Activated CD4-positive, alpha-beta T cell treated with anti-CD3 and anti-CD28 coated beads, Interleukin-2, amount 10 ng/mL, durations not matched to agents 7 days and 5 days (primary cell): ENCODE measurements at regions not wholly inside any gene's neighbourhood (a gene's known extent, or its start where the extent isn't known, plus 50 kb on each side); places are given as distances from the start of the nearest gene placed in this dataset.
"Not testable (repeated sequence)": the region's sequence is repeated elsewhere in the genome, so short reads cannot be mapped to it uniquely, and the experiment has no call there.

Experiments
- CTCF ChIA-PET: fragments of 350-600 bp; sonication (Branson Sonifier 250); formaldehyde crosslinking; loops from one replicate; lab custom pipeline; 2021; ENCODE audit warnings: antibody characterized with exemption; lab: Charles Lee
- POLR2A ChIA-PET: fragments of 350-600 bp; sonication (Branson Sonifier 250); formaldehyde crosslinking; loops from one replicate; lab custom pipeline; 2021; ENCODE audit warnings: antibody characterized with exemption; lab: Charles Lee
- DNase-seq: peaks from one replicate; pipeline ENCODE4 v3.0.0-alpha.2; 2020
- H3K27ac Mint-ChIP-seq: one replicate; pipeline ENCODE4 v1.8.0; 2021; ENCODE audit warnings: mild to moderate bottlenecking, moderate library complexity, mixed read lengths
- H3K27me3 Mint-ChIP-seq: one replicate; pipeline ENCODE4 v1.8.0; 2021; ENCODE audit warnings: mixed read lengths
- H3K36me3 Mint-ChIP-seq: one replicate; pipeline ENCODE4 v1.8.0; 2021; ENCODE audit warnings: low read depth, mixed read lengths
- H3K4me1 Mint-ChIP-seq: one replicate; pipeline ENCODE4 v1.8.0; 2021; ENCODE audit warnings: mixed read lengths
- H3K4me3 Mint-ChIP-seq: one replicate; pipeline ENCODE4 v1.8.0; 2021; ENCODE audit warnings: mild to moderate bottlenecking, moderate library complexity, mixed read lengths
- H3K9me3 Mint-ChIP-seq: one replicate; pipeline ENCODE4 v1.8.0; 2021; ENCODE audit warnings: mixed read lengths

GRCh38 chr11:122207505-122207904, 91.5 kb upstream of the BLID start:
- POLR2A ChIA-PET, result no interaction called here
- H3K36me3 Mint-ChIP-seq, result no peaks in the 10 kb centered on the region
- H3K27me3 Mint-ChIP-seq, result peaks cover 10% of the 10 kb centered on the region
- H3K27ac Mint-ChIP-seq, result no peak overlapping the region
- no peak for DNase-seq
- no peaks in the 10 kb centered on the region for H3K4me1 Mint-ChIP-seq
- CTCF ChIA-PET, result no interaction called here
- no peaks in the 10 kb centered on the region for H3K9me3 Mint-ChIP-seq
- no peak overlapping the region for H3K4me3 Mint-ChIP-seq

GRCh38 chr11:122205036-122205435, 89.0 kb upstream of the BLID start:
- peaks cover 7% of the 10 kb centered on the region for H3K27me3 Mint-ChIP-seq
- no peaks in the 10 kb centered on the region for H3K4me1 Mint-ChIP-seq
- POLR2A ChIA-PET, result no interaction called here
- H3K4me3 Mint-ChIP-seq, result no peak overlapping the region
- H3K9me3 Mint-ChIP-seq, result no peaks in the 10 kb centered on the region
- no peak for DNase-seq
- CTCF ChIA-PET, result no interaction called here
- no peaks in the 10 kb centered on the region for H3K36me3 Mint-ChIP-seq
- no peak overlapping the region for H3K27ac Mint-ChIP-seq

- CTCF ChIA-PET, result interaction anchor here (0.8 kb wide), 1 partner anchor 301 kb away, joined by 3 read pairs; no protein-coding TSS in a partner anchor
- no peaks in the 10 kb centered on the region for H3K4me1 Mint-ChIP-seq
- H3K27me3 Mint-ChIP-seq, result peaks cover 6% of the 10 kb centered on the region
Measured at GRCh38 chr11:122204206-122204605, 88.2 kb upstream of the BLID start.

GRCh38 chr11:122202951-122203456, 87.0 kb upstream of the BLID start:
- Mint-ChIP-seq H3K4me1 (no peaks in the 10 kb centered on the region), H3K9me3 (no peaks in the 10 kb centered on the region), H3K27me3 (peaks cover 4% of the 10 kb centered on the region), H3K4me3 (no peak overlapping the region), H3K27ac (no peak overlapping the region), H3K36me3 (no peaks in the 10 kb centered on the region)
- DNase-seq, result peak; percentile 45
- ChIA-PET CTCF (interaction anchor here (1.3 to 1.9 kb wide), 2 partner anchors 13 to 547 kb away, joined by 5 read pairs; no protein-coding TSS in a partner anchor), POLR2A (no interaction called here)

More at GRCh38 chr11:122204206-122204605, 88.2 kb upstream of the BLID start:
- H3K4me3 Mint-ChIP-seq, result no peak overlapping the region
- H3K36me3 Mint-ChIP-seq, result no peaks in the 10 kb centered on the region
- no peak overlapping the region for H3K27ac Mint-ChIP-seq
- no peak for DNase-seq
- no peaks in the 10 kb centered on the region for H3K9me3 Mint-ChIP-seq
- POLR2A ChIA-PET, result no interaction called here

- POLR2A ChIA-PET, result no interaction called here
Measured at GRCh38 chr11:122202161-122202950, 86.3 kb upstream of the BLID start.

GRCh38 chr11:122201106-122201505, 85.1 kb upstream of the BLID start:
- H3K4me3 Mint-ChIP-seq, result no peak overlapping the region
- H3K36me3 Mint-ChIP-seq, result no peaks in the 10 kb centered on the region
- no peaks in the 10 kb centered on the region for H3K4me1 Mint-ChIP-seq
- H3K27me3 Mint-ChIP-seq, result peaks cover 7% of the 10 kb centered on the region
- H3K9me3 Mint-ChIP-seq, result no peaks in the 10 kb centered on the region
- no peak for DNase-seq
- H3K27ac Mint-ChIP-seq, result no peak overlapping the region
- ChIA-PET POLR2A (no interaction called here), CTCF (no interaction called here)

More at GRCh38 chr11:122202161-122202950, 86.3 kb upstream of the BLID start:
- Mint-ChIP-seq H3K27me3 (peaks cover 7% of the 10 kb centered on the region), H3K4me1 (no peaks in the 10 kb centered on the region), H3K36me3 (no peaks in the 10 kb centered on the region), H3K4me3 (no peak overlapping the region), H3K27ac (no peak overlapping the region), H3K9me3 (no peaks in the 10 kb centered on the region)
- no peak for DNase-seq
- CTCF ChIA-PET, result interaction anchor here (1.3 to 1.9 kb wide), 2 partner anchors 14 to 546 kb away, joined by 5 read pairs; no protein-coding TSS in a partner anchor

- ChIA-PET CTCF (interaction anchor here (0.6 kb wide), 1 partner anchor 1726 kb away, joined by 3 read pairs; no protein-coding TSS in a partner anchor), POLR2A (no interaction called here)
- H3K4me3 Mint-ChIP-seq, result no peak overlapping the region
- no peak overlapping the region for H3K27ac Mint-ChIP-seq
- no peaks in the 10 kb centered on the region for H3K9me3 Mint-ChIP-seq
- H3K27me3 Mint-ChIP-seq, result peaks cover 3% of the 10 kb centered on the region
- no peaks in the 10 kb centered on the region for H3K4me1 Mint-ChIP-seq
- no peak for DNase-seq
- H3K36me3 Mint-ChIP-seq, result no peaks in the 10 kb centered on the region
Measured at GRCh38 chr11:122199661-122200060, 83.6 kb upstream of the BLID start.

GRCh38 chr11:122198291-122198983, 82.4 kb upstream of the BLID start:
- Mint-ChIP-seq H3K4me3 (no peak overlapping the region), H3K36me3 (no peaks in the 10 kb centered on the region), H3K27me3 (peaks cover 3% of the 10 kb centered on the region), H3K27ac (no peak overlapping the region), H3K4me1 (no peaks in the 10 kb centered on the region), H3K9me3 (no peaks in the 10 kb centered on the region)
- CTCF ChIA-PET, result no interaction called here
- no peak for DNase-seq
- POLR2A ChIA-PET, result no interaction called here

GRCh38 chr11:122197066-122197987, 81.3 kb upstream of the BLID start:
- Mint-ChIP-seq H3K4me1 (no peaks in the 10 kb centered on the region), H3K27ac (no peak overlapping the region), H3K36me3 (no peaks in the 10 kb centered on the region), H3K27me3 (peaks cover 5% of the 10 kb centered on the region), H3K9me3 (no peaks in the 10 kb centered on the region), H3K4me3 (no peak overlapping the region)
- DNase-seq, result no peak
- CTCF ChIA-PET, result interaction anchor here (1.2 kb wide), 1 partner anchor 18 kb away, joined by 3 read pairs; no protein-coding TSS in a partner anchor
- POLR2A ChIA-PET, result no interaction called here

GRCh38 chr11:122195790-122196189, 79.8 kb upstream of the BLID start:
- Mint-ChIP-seq H3K4me3 (no peak overlapping the region), H3K4me1 (no peaks in the 10 kb centered on the region), H3K27ac (no peak overlapping the region), H3K36me3 (no peaks in the 10 kb centered on the region), H3K27me3 (peaks cover 10% of the 10 kb centered on the region), H3K9me3 (no peaks in the 10 kb centered on the region)
- DNase-seq, result no peak
- CTCF ChIA-PET, result interaction anchor here (0.6 to 1.2 kb wide), 2 partner anchors 20 kb away, joined by 3 read pairs; no protein-coding TSS in a partner anchor
- POLR2A ChIA-PET, result no interaction called here

- CTCF ChIA-PET, H3K36me3 Mint-ChIP-seq: not testable (repeated sequence)
Measured at GRCh38 chr11:122193881-122194480, 78.0 kb upstream of the BLID start.

GRCh38 chr11:122193457-122193856, 77.4 kb upstream of the BLID start:
- H3K27ac Mint-ChIP-seq, result no peak overlapping the region
- ChIA-PET POLR2A (no interaction called here), CTCF (no interaction called here)
- H3K27me3 Mint-ChIP-seq, result peaks cover 14% of the 10 kb centered on the region
- no peaks in the 10 kb centered on the region for H3K4me1 Mint-ChIP-seq
- no peak for DNase-seq
- H3K36me3 Mint-ChIP-seq, result no peaks in the 10 kb centered on the region
- H3K4me3 Mint-ChIP-seq, result no peak overlapping the region
- no peaks in the 10 kb centered on the region for H3K9me3 Mint-ChIP-seq

More at GRCh38 chr11:122193881-122194480, 78.0 kb upstream of the BLID start:
- POLR2A ChIA-PET, H3K9me3 Mint-ChIP-seq, H3K4me1 Mint-ChIP-seq, DNase-seq, H3K27ac Mint-ChIP-seq, H3K4me3 Mint-ChIP-seq: not testable (repeated sequence)
- peaks cover 14% of the 10 kb centered on the region for H3K27me3 Mint-ChIP-seq
